HEK293 (cell line): ENCODE measurements at regions not wholly inside any gene's neighbourhood (a gene's known extent, or its start where the extent isn't known, plus 50 kb on each side); places are given as distances from the start of the nearest gene placed in this dataset.

Source experiments
- CTCF ChIA-PET: fragments of 350-600 bp; formaldehyde crosslinking; extraction: SDS; loops from one replicate; lab custom pipeline; 2021; ENCODE audit warnings: antibody characterized with exemption; lab: Yijun Ruan, JAX
- POLR2A ChIA-PET: fragments of 300-600 bp; formaldehyde crosslinking; extraction: SDS; loops from one replicate; lab custom pipeline; 2020; ENCODE audit warnings: antibody characterized with exemption, inconsistent platforms; lab: Yijun Ruan, JAX
- H3K27ac ChIP-seq: fragments of 200-500 bp; sonication (Bioruptor generic); 2 replicates; pipeline ENCODE4 v1.5.1; 2014; ENCODE audit warnings: low read depth, low read length, control low read depth, inconsistent platforms; ENCODE audit errors: extremely low read depth
- H3K36me3 ChIP-seq, 2 experiments: fragments of 200-500 bp in 1 of 2; sonication (Bioruptor generic) in 1 of 2; 1 replicate in 1 of 2; 2 replicates in 1 of 2; pipeline ENCODE4 v1.5.1; 2014 to 2017; ENCODE audit warnings: inconsistent platforms in 2 of 2, low read length in 2 of 2; ENCODE audit not compliant: control insufficient read depth in 2 of 2, insufficient read depth in 1 of 2
- H3K4me1 ChIP-seq: fragments of 200-500 bp; sonication (Bioruptor generic); 2 replicates; pipeline ENCODE4 v1.5.1; 2014; ENCODE audit warnings: mild to moderate bottlenecking, low read length, inconsistent platforms; ENCODE audit not compliant: control insufficient read depth, insufficient read depth
- H3K4me3 ChIP-seq: 2 replicates; pipeline ENCODE4 v1.5.1; 2011; ENCODE audit warnings: low read depth, mild to moderate bottlenecking, control low read depth, low read length, moderate library complexity
- H3K9me3 ChIP-seq: fragments of 200-500 bp; sonication (Bioruptor generic); 2 replicates; pipeline ENCODE4 v1.5.1; 2014; ENCODE audit warnings: low read depth, low read length, inconsistent platforms; ENCODE audit not compliant: control insufficient read depth, insufficient read depth
- GFI1B ChIP-seq: fragments of 450-650 bp; formaldehyde crosslinking; IDR thresholded peaks from 2 replicates; pipeline ENCODE4 v1.5.1; 2016; ENCODE audit warnings: missing biosample characterization, missing genetic modification characterization
- PRDM1 ChIP-seq: fragments of 450-650 bp; formaldehyde crosslinking; IDR thresholded peaks from 2 replicates; pipeline ENCODE4; 2016; ENCODE audit warnings: missing biosample characterization, missing genetic modification characterization
- REPIN1 ChIP-seq: fragments of 450-650 bp; formaldehyde crosslinking; IDR thresholded peaks from 2 replicates; pipeline ENCODE4 v1.5.1; 2017; ENCODE audit warnings: missing biosample characterization, missing genetic modification characterization, low read depth
- SP3 ChIP-seq: fragments of 450-650 bp; formaldehyde crosslinking; IDR thresholded peaks from 2 replicates; pipeline ENCODE4 v1.5.1; 2016; ENCODE audit warnings: missing biosample characterization, missing genetic modification characterization
- YY2 ChIP-seq: fragments of 450-650 bp; formaldehyde crosslinking; IDR thresholded peaks from 2 replicates; pipeline ENCODE4 v1.5.1; 2016; ENCODE audit warnings: missing biosample characterization, missing genetic modification characterization
- ZBTB7A ChIP-seq: fragments of 450-650 bp; formaldehyde crosslinking; IDR thresholded peaks from 2 replicates; pipeline ENCODE4 v1.5.1; 2016; ENCODE audit warnings: low read depth, missing biosample characterization, missing genetic modification characterization
- ZIC2 ChIP-seq: fragments of 450-650 bp; formaldehyde crosslinking; IDR thresholded peaks from 2 replicates; pipeline ENCODE4 v1.5.1; 2016; ENCODE audit warnings: missing biosample characterization, missing genetic modification characterization
- ZNF121 ChIP-seq: fragments of 450-650 bp; formaldehyde crosslinking; IDR thresholded peaks from 2 replicates; pipeline ENCODE4 v1.5.1; 2016; ENCODE audit warnings: missing biosample characterization, missing genetic modification characterization
- ZNF140 ChIP-seq: fragments of 450-650 bp; formaldehyde crosslinking; IDR thresholded peaks from 2 replicates; pipeline ENCODE4 v1.5.1; 2016; ENCODE audit warnings: missing biosample characterization, missing genetic modification characterization
- ZNF169 ChIP-seq: fragments of 450-650 bp; formaldehyde crosslinking; IDR thresholded peaks from 2 replicates; pipeline ENCODE4 v1.5.1; 2016; ENCODE audit warnings: missing biosample characterization, missing genetic modification characterization
- ZNF24 ChIP-seq: fragments of 450-650 bp; formaldehyde crosslinking; IDR thresholded peaks from 2 replicates; pipeline ENCODE4 v1.5.1; 2016; ENCODE audit warnings: missing biosample characterization, missing genetic modification characterization
- ZNF354C ChIP-seq: fragments of 450-650 bp; formaldehyde crosslinking; IDR thresholded peaks from 2 replicates; pipeline ENCODE4 v1.5.1; 2016; ENCODE audit warnings: missing biosample characterization, missing genetic modification characterization, low read depth, borderline replicate concordance
- ZNF449 ChIP-seq: fragments of 450-650 bp; formaldehyde crosslinking; IDR thresholded peaks from 2 replicates; pipeline ENCODE4 v1.5.1; 2017; ENCODE audit warnings: missing biosample characterization, mild to moderate bottlenecking, missing genetic modification characterization, moderate library complexity
- ZNF501 ChIP-seq: fragments of 450-650 bp; formaldehyde crosslinking; IDR thresholded peaks from 2 replicates; pipeline ENCODE4 v1.5.1; 2016; ENCODE audit warnings: missing biosample characterization, missing genetic modification characterization
- ZNF518A ChIP-seq: fragments of 450-650 bp; formaldehyde crosslinking; conservative IDR thresholded peaks from 2 replicates; pipeline ENCODE4 v1.5.1; 2016; ENCODE audit warnings: low read depth, missing biosample characterization, missing genetic modification characterization
- ZNF677 ChIP-seq: fragments of 450-650 bp; IDR thresholded peaks from 2 replicates; pipeline ENCODE4 v1.5.0; 2018; ENCODE audit warnings: missing biosample characterization, mild to moderate bottlenecking, missing genetic modification characterization, moderate library complexity
- ZNF776 ChIP-seq: fragments of 450-650 bp; formaldehyde crosslinking; IDR thresholded peaks from 2 replicates; pipeline ENCODE4 v1.5.0; 2017; ENCODE audit warnings: missing biosample characterization, missing genetic modification characterization, borderline replicate concordance
- ZNF785 ChIP-seq: fragments of 450-650 bp; formaldehyde crosslinking; IDR thresholded peaks from 2 replicates; pipeline ENCODE4 v1.5.1; 2016; ENCODE audit warnings: missing biosample characterization, missing genetic modification characterization
- ZNF830 ChIP-seq: fragments of 450-650 bp; IDR thresholded peaks from 2 replicates; pipeline ENCODE4 v1.5.0; 2018; ENCODE audit warnings: missing biosample characterization, missing genetic modification characterization, low read depth, mild to moderate bottlenecking, moderate library complexity
- ZSCAN16 ChIP-seq: fragments of 450-650 bp; formaldehyde crosslinking; IDR thresholded peaks from 2 replicates; pipeline ENCODE4 v1.5.1; 2016; ENCODE audit warnings: missing biosample characterization, missing genetic modification characterization
- TF ChIP-seq, protein P1 (sequence below): fragments of 450-650 bp; IDR thresholded peaks from 2 replicates; pipeline ENCODE4 v1.5.1; 2018; ENCODE audit warnings: missing biosample characterization, missing genetic modification characterization
- TF ChIP-seq, protein P2 (sequence below): fragments of 450-650 bp; formaldehyde crosslinking; IDR thresholded peaks from 2 replicates; pipeline ENCODE4 v1.5.1; 2016; ENCODE audit warnings: missing biosample characterization, missing genetic modification characterization
- TF ChIP-seq, protein P3 (sequence below): fragments of 450-650 bp; formaldehyde crosslinking; IDR thresholded peaks from 2 replicates; pipeline ENCODE4 v1.5.1; 2016; ENCODE audit warnings: missing biosample characterization, missing genetic modification characterization

- TF ChIP-seq, protein P1, sequence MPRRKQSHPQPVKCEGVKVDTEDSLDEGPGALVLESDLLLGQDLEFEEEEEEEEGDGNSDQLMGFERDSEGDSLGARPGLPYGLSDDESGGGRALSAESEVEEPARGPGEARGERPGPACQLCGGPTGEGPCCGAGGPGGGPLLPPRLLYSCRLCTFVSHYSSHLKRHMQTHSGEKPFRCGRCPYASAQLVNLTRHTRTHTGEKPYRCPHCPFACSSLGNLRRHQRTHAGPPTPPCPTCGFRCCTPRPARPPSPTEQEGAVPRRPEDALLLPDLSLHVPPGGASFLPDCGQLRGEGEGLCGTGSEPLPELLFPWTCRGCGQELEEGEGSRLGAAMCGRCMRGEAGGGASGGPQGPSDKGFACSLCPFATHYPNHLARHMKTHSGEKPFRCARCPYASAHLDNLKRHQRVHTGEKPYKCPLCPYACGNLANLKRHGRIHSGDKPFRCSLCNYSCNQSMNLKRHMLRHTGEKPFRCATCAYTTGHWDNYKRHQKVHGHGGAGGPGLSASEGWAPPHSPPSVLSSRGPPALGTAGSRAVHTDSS (tag by site-specific recombination): no peak
- no peak for TF ChIP-seq ZIC2
- no peak for TF ChIP-seq ZNF449 (tag by site-specific recombination)
- TF ChIP-seq ZNF169: no peak
- TF ChIP-seq ZNF518A (tag by site-specific recombination): no peak
- TF ChIP-seq ZNF354C: no peak
- TF ChIP-seq ZNF677 (tag by site-specific recombination): no peak
- TF ChIP-seq GFI1B (tag by site-specific recombination): no peak
- TF ChIP-seq ZNF24 (tag by site-specific recombination): no peak
- Histone ChIP-seq H3K4me1 (no peaks in the 10 kb centered on the region), H3K27ac (no peak overlapping the region), H3K36me3 (no peaks in the 10 kb centered on the region), H3K9me3 (no peaks in the 10 kb centered on the region), H3K4me3 (no peak overlapping the region)
- ChIA-PET CTCF (interaction anchor here (0.6 to 0.7 kb wide), 3 partner anchors 55 to 601 kb away, joined by 3 to 4 read pairs (median 3); no protein-coding TSS in a partner anchor), POLR2A (no interaction called here)
Measured at GRCh38 chr11:127420139-127420538, 419.6 kb upstream of the KIRREL3 start.

GRCh38 chr11:127412722-127413380 is 412.3 kb upstream of the KIRREL3 start:
- Histone ChIP-seq H3K36me3 (no peaks in the 10 kb centered on the region), H3K4me3 (no peak overlapping the region), H3K9me3 (no peaks in the 10 kb centered on the region), H3K4me1 (no peaks in the 10 kb centered on the region), H3K27ac (no peak overlapping the region)
- ChIA-PET POLR2A (no interaction called here), CTCF (no interaction called here)
- no peak for TF ChIP-seq ZBTB7A (tag by site-specific recombination)
- TF ChIP-seq SP3 (tag by site-specific recombination): no peak
- no peak for TF ChIP-seq YY2 (tag by site-specific recombination)
- no peak for TF ChIP-seq ZNF140
- TF ChIP-seq ZNF785 (tag by site-specific recombination): no peak
- TF ChIP-seq ZNF121 (tag by site-specific recombination): no peak
- TF ChIP-seq REPIN1 (tag by site-specific recombination): no peak
- TF ChIP-seq ZSCAN16: no peak
- TF ChIP-seq ZNF501: no peak
- no peak for TF ChIP-seq ZNF776 (tag by site-specific recombination)
- no peak for TF ChIP-seq ZNF830 (tag by site-specific recombination)
- TF ChIP-seq, protein P2, sequence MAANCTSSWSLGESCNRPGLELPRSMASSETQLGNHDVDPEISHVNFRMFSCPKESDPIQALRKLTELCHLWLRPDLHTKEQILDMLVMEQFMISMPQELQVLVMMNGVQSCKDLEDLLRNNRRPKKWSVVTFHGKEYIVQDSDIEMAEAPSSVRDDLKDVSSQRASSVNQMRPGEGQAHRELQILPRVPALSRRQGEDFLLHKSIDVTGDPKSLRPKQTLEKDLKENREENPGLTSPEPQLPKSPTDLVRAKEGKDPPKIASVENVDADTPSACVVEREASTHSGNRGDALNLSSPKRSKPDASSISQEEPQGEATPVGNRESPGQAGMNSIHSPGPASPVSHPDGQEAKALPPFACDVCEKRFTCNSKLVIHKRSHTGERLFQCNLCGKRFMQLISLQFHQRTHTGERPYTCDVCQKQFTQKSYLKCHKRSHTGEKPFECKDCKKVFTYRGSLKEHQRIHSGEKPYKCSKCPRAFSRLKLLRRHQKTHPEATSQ (tag by site-specific recombination): no peak
- TF ChIP-seq, protein P3, sequence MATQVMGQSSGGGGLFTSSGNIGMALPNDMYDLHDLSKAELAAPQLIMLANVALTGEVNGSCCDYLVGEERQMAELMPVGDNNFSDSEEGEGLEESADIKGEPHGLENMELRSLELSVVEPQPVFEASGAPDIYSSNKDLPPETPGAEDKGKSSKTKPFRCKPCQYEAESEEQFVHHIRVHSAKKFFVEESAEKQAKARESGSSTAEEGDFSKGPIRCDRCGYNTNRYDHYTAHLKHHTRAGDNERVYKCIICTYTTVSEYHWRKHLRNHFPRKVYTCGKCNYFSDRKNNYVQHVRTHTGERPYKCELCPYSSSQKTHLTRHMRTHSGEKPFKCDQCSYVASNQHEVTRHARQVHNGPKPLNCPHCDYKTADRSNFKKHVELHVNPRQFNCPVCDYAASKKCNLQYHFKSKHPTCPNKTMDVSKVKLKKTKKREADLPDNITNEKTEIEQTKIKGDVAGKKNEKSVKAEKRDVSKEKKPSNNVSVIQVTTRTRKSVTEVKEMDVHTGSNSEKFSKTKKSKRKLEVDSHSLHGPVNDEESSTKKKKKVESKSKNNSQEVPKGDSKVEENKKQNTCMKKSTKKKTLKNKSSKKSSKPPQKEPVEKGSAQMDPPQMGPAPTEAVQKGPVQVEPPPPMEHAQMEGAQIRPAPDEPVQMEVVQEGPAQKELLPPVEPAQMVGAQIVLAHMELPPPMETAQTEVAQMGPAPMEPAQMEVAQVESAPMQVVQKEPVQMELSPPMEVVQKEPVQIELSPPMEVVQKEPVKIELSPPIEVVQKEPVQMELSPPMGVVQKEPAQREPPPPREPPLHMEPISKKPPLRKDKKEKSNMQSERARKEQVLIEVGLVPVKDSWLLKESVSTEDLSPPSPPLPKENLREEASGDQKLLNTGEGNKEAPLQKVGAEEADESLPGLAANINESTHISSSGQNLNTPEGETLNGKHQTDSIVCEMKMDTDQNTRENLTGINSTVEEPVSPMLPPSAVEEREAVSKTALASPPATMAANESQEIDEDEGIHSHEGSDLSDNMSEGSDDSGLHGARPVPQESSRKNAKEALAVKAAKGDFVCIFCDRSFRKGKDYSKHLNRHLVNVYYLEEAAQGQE (tag by site-specific recombination): no peak
- no peak for TF ChIP-seq PRDM1 (tag by site-specific recombination)
